ENCODE measurements at regions not wholly inside any gene's neighbourhood (a gene's known extent, or its start where the extent isn't known, plus 50 kb on each side); places are given as distances from the start of the nearest gene placed in this dataset.

DNA sequence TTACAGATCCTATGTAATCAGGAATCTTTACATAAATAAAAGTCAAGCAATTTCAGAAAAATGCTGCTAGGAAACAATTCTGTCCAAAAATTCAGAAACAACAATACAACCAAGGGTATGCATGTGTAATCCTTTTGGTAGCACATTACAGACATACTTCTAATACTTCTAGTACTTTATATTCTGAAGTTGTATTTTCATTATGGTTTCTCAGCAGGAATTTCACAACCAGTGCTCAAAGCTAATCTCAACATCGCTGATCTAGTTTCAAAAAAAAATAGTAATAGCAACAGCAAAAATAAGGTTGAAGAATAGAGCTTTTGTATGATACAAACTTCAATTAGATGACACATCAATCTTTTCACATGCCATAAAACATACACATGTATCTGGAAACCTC is 545.2 kb downstream of the LTN1 start:
- TF ChIP-seq POLR2A (IDR thresholded peaks at IDR 0.05) = no peak
- TF ChIP-seq, protein P1, sequence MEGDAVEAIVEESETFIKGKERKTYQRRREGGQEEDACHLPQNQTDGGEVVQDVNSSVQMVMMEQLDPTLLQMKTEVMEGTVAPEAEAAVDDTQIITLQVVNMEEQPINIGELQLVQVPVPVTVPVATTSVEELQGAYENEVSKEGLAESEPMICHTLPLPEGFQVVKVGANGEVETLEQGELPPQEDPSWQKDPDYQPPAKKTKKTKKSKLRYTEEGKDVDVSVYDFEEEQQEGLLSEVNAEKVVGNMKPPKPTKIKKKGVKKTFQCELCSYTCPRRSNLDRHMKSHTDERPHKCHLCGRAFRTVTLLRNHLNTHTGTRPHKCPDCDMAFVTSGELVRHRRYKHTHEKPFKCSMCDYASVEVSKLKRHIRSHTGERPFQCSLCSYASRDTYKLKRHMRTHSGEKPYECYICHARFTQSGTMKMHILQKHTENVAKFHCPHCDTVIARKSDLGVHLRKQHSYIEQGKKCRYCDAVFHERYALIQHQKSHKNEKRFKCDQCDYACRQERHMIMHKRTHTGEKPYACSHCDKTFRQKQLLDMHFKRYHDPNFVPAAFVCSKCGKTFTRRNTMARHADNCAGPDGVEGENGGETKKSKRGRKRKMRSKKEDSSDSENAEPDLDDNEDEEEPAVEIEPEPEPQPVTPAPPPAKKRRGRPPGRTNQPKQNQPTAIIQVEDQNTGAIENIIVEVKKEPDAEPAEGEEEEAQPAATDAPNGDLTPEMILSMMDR (IDR thresholded peaks at IDR 0.05) = no peak
- no peak for TF ChIP-seq EP300 (IDR thresholded peaks at IDR 0.05)
